Spleen (tissue), 11 donors: ENCODE measurements at regions not wholly inside any gene's neighbourhood (a gene's known extent, or its start where the extent isn't known, plus 50 kb on each side); places are given as distances from the start of the nearest gene placed in this dataset.

ENCODE experiments used
- DNase-seq: peaks from one replicate; pipeline ENCODE4 v3.0.0-alpha.2; 2020
- H3K27ac ChIP-seq, 8 donors: fragments of 200-600 bp; sonication (generic) in 7 of 8; 1 replicate in 4 of 8; 2 replicates in 4 of 8; pipeline versions ENCODE4 v1.5.0 to v1.8.0; 2016 to 2021; ENCODE audit warnings: inconsistent platforms in 4 of 8, mild to moderate bottlenecking in 4 of 8, moderate library complexity in 1 of 8
- H3K27me3 ChIP-seq, 7 donors: fragments of 200-600 bp; sonication (generic) in 6 of 7; replicated peaks in 1 of 7; 1 replicate in 4 of 7; 2 replicates in 3 of 7; pipeline versions ENCODE4 v1.5.0 to v1.8.0; 2016 to 2021; ENCODE audit warnings: inconsistent platforms in 3 of 7, mild to moderate bottlenecking in 1 of 7
- H3K36me3 ChIP-seq, 6 donors: fragments of 200-600 bp; sonication (generic) in 5 of 6; 1 replicate in 4 of 6; 2 replicates in 2 of 6; pipeline versions ENCODE4 v1.5.0 to v1.8.0; 2016 to 2021; ENCODE audit warnings: inconsistent platforms in 2 of 6
- H3K4me1 ChIP-seq, 6 donors: fragments of 200-600 bp; sonication (generic) in 5 of 6; 1 replicate in 3 of 6; 2 replicates in 3 of 6; pipeline versions ENCODE4 v1.5.0 to v1.8.0; 2016 to 2021; ENCODE audit warnings: inconsistent platforms in 3 of 6
- H3K4me3 ChIP-seq, 8 donors: fragments of 200-600 bp; sonication (generic) in 7 of 8; 1 replicate in 4 of 8; 2 replicates in 4 of 8; pipeline versions ENCODE4 v1.5.0 to v1.8.0; 2016 to 2021; ENCODE audit warnings: inconsistent platforms in 4 of 8, mild to moderate bottlenecking in 4 of 8, moderate library complexity in 2 of 8
- H3K9me3 ChIP-seq, 8 donors: fragments of 200-600 bp; sonication (generic) in 7 of 8; 1 replicate in 4 of 8; 2 replicates in 4 of 8; pipeline versions ENCODE4 v1.5.0 to v1.8.0; 2016 to 2021; ENCODE audit warnings: inconsistent platforms in 4 of 8
- POLR2A ChIP-seq, 3 donors: fragments of 450-650 bp; IDR thresholded peaks; one replicate each; pipeline ENCODE4 v1.5.1; 2017; ENCODE audit warnings: antibody characterized with exemption in 3 of 3, mild to moderate bottlenecking in 1 of 3
- POLR2AphosphoS5 ChIP-seq, 3 donors: sonication (generic); formaldehyde crosslinking; IDR thresholded peaks; one replicate each; pipeline ENCODE4 v1.5.1; 2017; ENCODE audit warnings: antibody characterized with exemption in 3 of 3
- WGBS, 5 donors: extraction: QIAGEN DNeasy Blood & Tissue Kit in 3 of 5; methylation state at CpG; one replicate each; pipeline versions ENCODE4 v1.1.5 to v1.1.7; 2013 to 2018; 5-methylcytosine and 5-hydroxymethylcytosine counted together
- intact Hi-C: fragments of 100-400 bp; cut with DNase I; formaldehyde crosslinking; loops from one replicate; pipeline ENCODE4 v1.15.0; 2023; ENCODE audit warnings: low total_unique reads
- TF ChIP-seq, protein P1 (sequence below), 11 experiments: fragments of 200-600 bp in 7 of 11; fragments of 450-650 bp in 4 of 11; sonication (generic) in 4 of 11; IDR thresholded peaks in 8 of 11; conservative IDR thresholded peaks in 3 of 11; 1 replicate in 7 of 11; 2 replicates in 4 of 11; pipeline versions ENCODE4 v1.4.0 to v1.8.0; 2016 to 2021; ENCODE audit warnings: antibody characterized with exemption in 11 of 11, inconsistent platforms in 4 of 11, mild to moderate bottlenecking in 1 of 11
- donor health status: healthy with polysubstance abuse.
- donor health status: DM: no; HTN: no; CAD: no; lungs with moderate emphysema.
- donor health status: DM: no; HTN: no; CAD: no.
- donor health status: Bipolar disorder and iron deficiency.
- donor health status: healthy.
- donor health status: DM: no; HTN: no; CAD: no.
- donor health status: DM: yes; HTN: yes; CAD: no.

GRCh38 chr11:112616327-112617097 lies 344.7 kb upstream of the NCAM1 start:
- H3K27me3 ChIP-seq, result peaks cover 0 to 12% (median 0%) of the 10 kb centered on the region in 7 donors
- H3K9me3 ChIP-seq, result no peaks in the 10 kb centered on the region
- peaks cover 0 to 11% (median 2%) of the 10 kb centered on the region in 6 donors for H3K4me1 ChIP-seq
- 71 to 83% (median 75%) methylated on average over 4 of the region's 4 CpGs for WGBS, 5 donors
- no peaks in the 10 kb centered on the region for H3K36me3 ChIP-seq
- H3K4me3 ChIP-seq, result no peak overlapping the region
- DNase-seq, result no peak
- intact Hi-C loops, result no loop called here
- peak overlapping the region in 4 of 8 donors; percentile 4 to 79 (median 72) for H3K27ac ChIP-seq
- no peak for TF ChIP-seq POLR2AphosphoS5 (IDR thresholded peaks at IDR 0.05)
- TF ChIP-seq POLR2A (IDR thresholded peaks at IDR 0.05), result no peak
- TF ChIP-seq, protein P1, sequence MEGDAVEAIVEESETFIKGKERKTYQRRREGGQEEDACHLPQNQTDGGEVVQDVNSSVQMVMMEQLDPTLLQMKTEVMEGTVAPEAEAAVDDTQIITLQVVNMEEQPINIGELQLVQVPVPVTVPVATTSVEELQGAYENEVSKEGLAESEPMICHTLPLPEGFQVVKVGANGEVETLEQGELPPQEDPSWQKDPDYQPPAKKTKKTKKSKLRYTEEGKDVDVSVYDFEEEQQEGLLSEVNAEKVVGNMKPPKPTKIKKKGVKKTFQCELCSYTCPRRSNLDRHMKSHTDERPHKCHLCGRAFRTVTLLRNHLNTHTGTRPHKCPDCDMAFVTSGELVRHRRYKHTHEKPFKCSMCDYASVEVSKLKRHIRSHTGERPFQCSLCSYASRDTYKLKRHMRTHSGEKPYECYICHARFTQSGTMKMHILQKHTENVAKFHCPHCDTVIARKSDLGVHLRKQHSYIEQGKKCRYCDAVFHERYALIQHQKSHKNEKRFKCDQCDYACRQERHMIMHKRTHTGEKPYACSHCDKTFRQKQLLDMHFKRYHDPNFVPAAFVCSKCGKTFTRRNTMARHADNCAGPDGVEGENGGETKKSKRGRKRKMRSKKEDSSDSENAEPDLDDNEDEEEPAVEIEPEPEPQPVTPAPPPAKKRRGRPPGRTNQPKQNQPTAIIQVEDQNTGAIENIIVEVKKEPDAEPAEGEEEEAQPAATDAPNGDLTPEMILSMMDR (IDR thresholded peaks at IDR 0.05 in 8 of 11, conservative IDR thresholded peaks at IDR 0.05 in 3 of 11), result no peak

- DNase-seq, result no peak
- peaks cover 0 to 12% (median 0%) of the 10 kb centered on the region in 7 donors for H3K27me3 ChIP-seq
- TF ChIP-seq POLR2AphosphoS5 (IDR thresholded peaks at IDR 0.05), result no peak
- TF ChIP-seq, protein P1 (IDR thresholded peaks at IDR 0.05 in 8 of 11, conservative IDR thresholded peaks at IDR 0.05 in 3 of 11), result no peak
- TF ChIP-seq POLR2A (IDR thresholded peaks at IDR 0.05), result no peak
- peaks cover 0 to 11% (median 2%) of the 10 kb centered on the region in 6 donors for H3K4me1 ChIP-seq
- no peaks in the 10 kb centered on the region for H3K9me3 ChIP-seq
- H3K4me3 ChIP-seq, result no peak overlapping the region
- 72 to 92% (median 85%) methylated on average over 2 of the region's 2 CpGs for WGBS, 5 donors
- no peaks in the 10 kb centered on the region for H3K36me3 ChIP-seq
- peak overlapping the region in 3 of 8 donors; percentile 71 to 79 (median 72) for H3K27ac ChIP-seq
- intact Hi-C loops, result no loop called here
Observed at GRCh38 chr11:112617098-112617425, 344.2 kb upstream of the NCAM1 start.

DNA sequence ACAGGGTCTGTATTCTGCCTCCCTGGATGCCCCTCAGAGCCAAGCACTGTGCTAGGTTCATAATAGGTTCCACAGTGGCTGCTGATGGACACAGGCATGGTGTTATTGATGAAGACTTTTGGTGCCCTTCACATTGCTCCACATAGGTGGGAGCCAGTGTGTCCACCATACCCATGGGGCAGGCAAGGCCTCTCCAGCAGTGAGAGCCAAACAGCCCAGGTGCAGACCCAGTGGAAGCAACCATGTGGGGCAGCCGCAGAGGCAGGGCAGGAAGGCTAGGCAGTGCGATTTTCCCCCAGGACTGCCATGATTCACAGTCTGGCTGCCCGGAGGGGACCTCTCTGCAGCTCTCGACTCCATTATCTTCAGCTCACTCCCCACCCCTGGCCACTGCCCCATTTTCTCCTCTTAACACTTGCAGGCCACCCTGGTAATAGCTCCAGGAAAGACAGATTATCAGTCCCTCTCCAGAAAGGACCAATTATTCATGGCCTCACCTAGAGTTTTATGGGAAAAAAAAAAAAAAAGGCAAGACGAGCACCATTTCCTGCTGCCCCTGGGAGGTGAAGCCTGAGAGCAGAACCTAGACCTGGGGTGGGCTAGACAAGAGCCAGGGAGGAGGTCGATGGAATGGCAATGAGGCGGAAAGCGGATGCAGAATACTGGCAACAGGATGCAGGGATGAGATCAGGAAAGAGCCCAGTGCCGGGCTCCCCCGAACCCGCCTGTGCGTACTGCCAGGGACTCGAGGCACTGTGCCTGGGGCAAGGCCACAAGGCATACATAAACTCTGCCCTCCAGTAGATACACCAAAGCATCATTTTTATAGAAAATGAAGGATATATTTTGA lies 343.0 kb upstream of the NCAM1 start:
- Histone ChIP-seq H3K9me3 (no peaks in the 10 kb centered on the region), H3K36me3 (no peaks in the 10 kb centered on the region), H3K4me3 (no peak overlapping the region), H3K27me3 (peaks cover 0 to 12% (median 0%) of the 10 kb centered on the region in 7 donors), H3K27ac (no peak overlapping the region), H3K4me1 (peaks cover 0 to 5% (median 0%) of the 10 kb centered on the region in 6 donors)
- intact Hi-C loops, result no loop called here
- TF ChIP-seq POLR2AphosphoS5 (IDR thresholded peaks at IDR 0.05), result no peak
- TF ChIP-seq, protein P1 (IDR thresholded peaks at IDR 0.05 in 8 of 11, conservative IDR thresholded peaks at IDR 0.05 in 3 of 11), result no peak
- TF ChIP-seq POLR2A (IDR thresholded peaks at IDR 0.05), result no peak
- no peak for DNase-seq
- WGBS, 5 donors, result 61 to 73% (median 70%) methylated on average over 13 of the region's 13 CpGs

GRCh38 chr11:112619106-112619505 lies 342.1 kb upstream of the NCAM1 start:
- Histone ChIP-seq H3K4me3 (no peak overlapping the region), H3K27ac (no peak overlapping the region), H3K9me3 (no peaks in the 10 kb centered on the region), H3K36me3 (no peaks in the 10 kb centered on the region), H3K27me3 (peaks cover 0 to 10% (median 0%) of the 10 kb centered on the region in 7 donors), H3K4me1 (no peaks in the 10 kb centered on the region)
- 73 to 82% (median 75%) methylated on average over 5 of the region's 5 CpGs for WGBS, 5 donors
- TF ChIP-seq, protein P1 (IDR thresholded peaks at IDR 0.05 in 8 of 11, conservative IDR thresholded peaks at IDR 0.05 in 3 of 11), result no peak
- TF ChIP-seq POLR2AphosphoS5 (IDR thresholded peaks at IDR 0.05), result no peak
- no peak for TF ChIP-seq POLR2A (IDR thresholded peaks at IDR 0.05)
- DNase-seq, result no peak
- intact Hi-C loops, result no loop called here
